H1 (cell line): ENCODE measurements at regions not wholly inside any gene's neighbourhood (a gene's known extent, or its start where the extent isn't known, plus 50 kb on each side); places are given as distances from the start of the nearest gene placed in this dataset.

Experiments used
- CTCF ChIA-PET: fragments of 300-600 bp; sonication (Branson Sonifier 250); formaldehyde crosslinking; loops from one replicate; lab custom pipeline; 2021; ENCODE audit not compliant: partially characterized antibody; lab: Charles Lee
- POLR2A ChIA-PET: fragments of 300-600 bp; sonication (Branson Sonifier 250); formaldehyde crosslinking; loops from one replicate; lab custom pipeline; 2021; ENCODE audit warnings: inconsistent platforms; ENCODE audit not compliant: partially characterized antibody; lab: Charles Lee
- DNase-seq, 2 experiments: peaks; one replicate each; pipeline versions ENCODE4 v3.0.0 to v3.0.0-alpha.2; 2010 to 2022; ENCODE audit warnings: low spot score in 2 of 2, low read depth in 1 of 2, mixed read lengths in 1 of 2
- FAIRE-seq: peaks from 2 replicates; lab custom pipeline; 2011; peaks lifted over from hg19 to GRCh38; lab: Jason Lieb, UNC
- H2AFZ ChIP-seq: 2 replicates; pipeline ENCODE4 v1.8.1; 2012; ENCODE audit warnings: low read length, inconsistent platforms
- H2AK5ac ChIP-seq: 2 replicates; pipeline ENCODE4 v1.6.1; 2013; ENCODE audit warnings: low read depth, low read length
- H2BK120ac ChIP-seq: replicated peaks from 2 replicates; pipeline ENCODE3; 2013; ENCODE audit warnings: low read depth, low read length, inconsistent platforms
- H2BK12ac ChIP-seq: 2 replicates; pipeline ENCODE4 v1.6.1; 2013; ENCODE audit warnings: low read depth, low read length
- H2BK15ac ChIP-seq: 2 replicates; pipeline ENCODE4 v1.6.1; 2013; ENCODE audit warnings: low read length
- H2BK20ac ChIP-seq: 2 replicates; pipeline ENCODE4 v1.6.1; 2013; ENCODE audit warnings: low read length
- H2BK5ac ChIP-seq: 2 replicates; pipeline ENCODE4 v1.6.1; 2013; ENCODE audit warnings: low read depth, low read length
- H3K14ac ChIP-seq: 2 replicates; pipeline ENCODE4 v1.6.1; 2013; ENCODE audit warnings: inconsistent platforms; ENCODE audit not compliant: insufficient read length
- H3K18ac ChIP-seq: 2 replicates; pipeline ENCODE4 v1.6.1; 2013; ENCODE audit warnings: low read length; ENCODE audit errors: extremely low read depth
- H3K23ac ChIP-seq: 2 replicates; pipeline ENCODE4 v1.6.1; 2013; ENCODE audit warnings: inconsistent platforms; ENCODE audit not compliant: insufficient read length
- H3K23me2 ChIP-seq: 2 replicates; pipeline ENCODE4 v1.6.1; 2013; ENCODE audit warnings: low read depth, low read length
- H3K27ac ChIP-seq: 2 replicates; pipeline ENCODE4 v1.6.1; 2011; ENCODE audit warnings: low read depth, low read length, inconsistent platforms
- H3K27me3 ChIP-seq, 4 experiments: replicated peaks in 1 of 4; 1 replicate in 1 of 4; 2 replicates in 3 of 4; pipeline versions ENCODE4 v1.6.1 to v1.8.1; 2011 to 2013; ENCODE audit warnings: low read length in 3 of 4, mild to moderate bottlenecking in 3 of 4, inconsistent platforms in 2 of 4, mixed read lengths in 2 of 4, moderate library complexity in 1 of 4; ENCODE audit not compliant: control insufficient read depth in 3 of 4, insufficient read depth in 3 of 4; ENCODE audit errors: extremely low read depth in 1 of 4
- H3K36me3 ChIP-seq, 4 experiments: 2 replicates each; pipeline versions ENCODE4 v1.6.1 to v1.8.1; 2011 to 2013; ENCODE audit warnings: mild to moderate bottlenecking in 4 of 4, low read length in 3 of 4, moderate library complexity in 2 of 4, control low read depth in 1 of 4, inconsistent platforms in 1 of 4; ENCODE audit not compliant: insufficient read depth in 4 of 4, control insufficient read depth in 2 of 4
- H3K4ac ChIP-seq: replicated peaks from 2 replicates; pipeline ENCODE3; 2013; ENCODE audit warnings: low read length, low read depth, mixed read lengths, inconsistent platforms; ENCODE audit not compliant: insufficient read length
- H3K4me1 ChIP-seq, 4 experiments: replicated peaks in 1 of 4; 1 replicate in 1 of 4; 2 replicates in 3 of 4; pipeline versions ENCODE4 v1.6.1 to v1.8.1; 2011 to 2013; ENCODE audit warnings: low read length in 3 of 4, inconsistent platforms in 2 of 4, mixed read lengths in 1 of 4; ENCODE audit not compliant: insufficient read depth in 4 of 4, control insufficient read depth in 3 of 4
- H3K4me2 ChIP-seq, 2 experiments: 2 replicates each; pipeline versions ENCODE4 v1.6.1 to v1.8.1; 2011 to 2013; ENCODE audit warnings: low read depth in 2 of 2, low read length in 2 of 2, control low read depth in 1 of 2, inconsistent platforms in 1 of 2, mild to moderate bottlenecking in 1 of 2; ENCODE audit not compliant: insufficient read depth in 1 of 2
- H3K4me3 ChIP-seq, 4 experiments: fragments of 200-600, 300-600 bp in 1 of 4; sonication (generic), shearing (Covaris generic), sonication (Bioruptor Twin) in 1 of 4; 2 replicates each; pipeline versions ENCODE4 v1.5.1 to v1.8.1; 2011 to 2016; ENCODE audit warnings: low read length in 4 of 4, low read depth in 3 of 4, control low read depth in 2 of 4, inconsistent platforms in 2 of 4, mild to moderate bottlenecking in 2 of 4, mixed read lengths in 1 of 4, moderate library complexity in 1 of 4; ENCODE audit not compliant: insufficient read depth in 2 of 4; ENCODE audit errors: extremely low read depth in 1 of 4
- H3K56ac ChIP-seq: replicated peaks from 2 replicates; pipeline ENCODE3; 2013; ENCODE audit warnings: low read depth, mild to moderate bottlenecking, mixed read lengths, low read length, inconsistent platforms; ENCODE audit not compliant: insufficient read length
- H3K79me1 ChIP-seq: 2 replicates; pipeline ENCODE4 v1.6.1; 2013; ENCODE audit warnings: low read depth, low read length, control low read depth
- H3K79me2 ChIP-seq, 2 experiments: 2 replicates each; pipeline versions ENCODE4 v1.6.1 to v1.8.1; 2012 to 2013; ENCODE audit warnings: low read length in 2 of 2, mild to moderate bottlenecking in 2 of 2, inconsistent platforms in 1 of 2; ENCODE audit not compliant: insufficient read depth in 2 of 2, control insufficient read depth in 1 of 2
- H3K9ac ChIP-seq, 4 experiments: replicated peaks in 1 of 4; 1 replicate in 1 of 4; 2 replicates in 3 of 4; pipeline versions ENCODE4 v1.6.1 to v1.8.1; 2011 to 2013; ENCODE audit warnings: low read depth in 3 of 4, low read length in 3 of 4, control low read depth in 2 of 4, mild to moderate bottlenecking in 2 of 4, moderate library complexity in 2 of 4, inconsistent platforms in 1 of 4; ENCODE audit errors: extremely low read depth in 1 of 4
- H3K9me3 ChIP-seq, 2 experiments: 2 replicates each; pipeline versions ENCODE4 v1.6.1 to v1.8.1; 2012 to 2013; ENCODE audit warnings: mild to moderate bottlenecking in 2 of 2, moderate library complexity in 2 of 2, control low read depth in 1 of 2, inconsistent platforms in 1 of 2, low read depth in 1 of 2, low read length in 1 of 2, mixed read lengths in 1 of 2; ENCODE audit not compliant: insufficient read depth in 2 of 2
- H4K20me1 ChIP-seq, 2 experiments: replicated peaks in 1 of 2; 2 replicates each; pipeline versions ENCODE3 to v1.8.1; 2011 to 2013; ENCODE audit warnings: inconsistent platforms in 2 of 2, low read length in 2 of 2, mild to moderate bottlenecking in 1 of 2; ENCODE audit not compliant: insufficient read depth in 2 of 2, control insufficient read depth in 1 of 2
- H4K5ac ChIP-seq: 2 replicates; pipeline ENCODE4 v1.6.1; 2013; ENCODE audit warnings: low read length, low read depth, mixed read lengths, inconsistent platforms; ENCODE audit not compliant: insufficient read length
- H4K8ac ChIP-seq: 2 replicates; pipeline ENCODE4 v1.8.0; 2013; ENCODE audit warnings: mild to moderate bottlenecking, moderate library complexity, low read length, inconsistent platforms; ENCODE audit not compliant: insufficient read depth; ENCODE audit errors: extremely low read depth
- H4K91ac ChIP-seq: replicated peaks from 2 replicates; pipeline ENCODE3; 2013; ENCODE audit warnings: low read length, mixed read lengths, inconsistent platforms; ENCODE audit not compliant: insufficient read length
- BACH1 ChIP-seq: IDR thresholded peaks from 2 replicates; pipeline ENCODE4 v1.6.1; 2012; ENCODE audit warnings: low read length, improper control_type of control experiment
- GABPA ChIP-seq: IDR thresholded peaks from 2 replicates; pipeline ENCODE4 v1.6.1; 2011; ENCODE audit warnings: mild to moderate bottlenecking, low read length, moderate library complexity, borderline replicate concordance; ENCODE audit not compliant: insufficient read depth
- HDAC2 ChIP-seq, 2 experiments: fragments of 300-600 bp in 1 of 2; sonication (generic) in 1 of 2; IDR thresholded peaks; 2 replicates each; pipeline ENCODE4 v1.6.1; 2011 to 2012; ENCODE audit warnings: low read depth in 2 of 2, low read length in 2 of 2, mild to moderate bottlenecking in 2 of 2, moderate library complexity in 2 of 2, borderline replicate concordance in 1 of 2, inconsistent platforms in 1 of 2
- SP1 ChIP-seq: IDR thresholded peaks from 2 replicates; pipeline ENCODE4 v1.6.1; 2011; ENCODE audit warnings: low read depth, low read length
- SUZ12 ChIP-seq: fragments of 200-600 bp; sonication (generic); IDR thresholded peaks from 2 replicates; pipeline ENCODE4 v1.6.1; 2012; ENCODE audit warnings: mild to moderate bottlenecking, inconsistent platforms, low read length, moderate library complexity, mixed read lengths
- TBP ChIP-seq: IDR thresholded peaks from 2 replicates; pipeline ENCODE4 v1.6.1; 2011; ENCODE audit warnings: low read depth, low read length, improper control_type of control experiment
- WGBS, 2 experiments: shearing (Covaris generic) in 1 of 2; methylation state at CpG; one replicate each; pipeline versions ENCODE4 v1.1.6 to v1.1.7; 2013 to 2015; ENCODE audit warnings: low lambda C conversion rate in 2 of 2, mixed read lengths in 2 of 2, inconsistent platforms in 1 of 2, low coverage in 1 of 2, missing lambda C conversion rate in 1 of 2; ENCODE audit not compliant: insufficient replicate concordance in 2 of 2, insufficient coverage in 1 of 2, insufficient read length in 1 of 2; ENCODE audit errors: extremely low coverage in 1 of 2, missing lambda C conversion rate in 1 of 2; 5-methylcytosine and 5-hydroxymethylcytosine counted together
- TF ChIP-seq, protein P1 (sequence below): IDR thresholded peaks from 2 replicates; pipeline ENCODE4 v1.6.1; 2012; ENCODE audit warnings: low read length, inconsistent platforms
- TF ChIP-seq, protein P2 (sequence below), 3 experiments: IDR thresholded peaks; 1 replicate in 2 of 3; 2 replicates in 1 of 3; pipeline versions ENCODE4 v1.5.1 to v1.6.1; 2011; ENCODE audit warnings: low read length in 3 of 3, mild to moderate bottlenecking in 3 of 3, inconsistent platforms in 2 of 3, low read depth in 1 of 3, moderate library complexity in 1 of 3; ENCODE audit not compliant: insufficient read depth in 1 of 3; ENCODE audit errors: control extremely low read depth in 1 of 3
- TF ChIP-seq, protein P3 (sequence below): IDR thresholded peaks from 2 replicates; pipeline ENCODE4 v1.6.1; 2011; ENCODE audit warnings: low read length, improper control_type of control experiment

DNA sequence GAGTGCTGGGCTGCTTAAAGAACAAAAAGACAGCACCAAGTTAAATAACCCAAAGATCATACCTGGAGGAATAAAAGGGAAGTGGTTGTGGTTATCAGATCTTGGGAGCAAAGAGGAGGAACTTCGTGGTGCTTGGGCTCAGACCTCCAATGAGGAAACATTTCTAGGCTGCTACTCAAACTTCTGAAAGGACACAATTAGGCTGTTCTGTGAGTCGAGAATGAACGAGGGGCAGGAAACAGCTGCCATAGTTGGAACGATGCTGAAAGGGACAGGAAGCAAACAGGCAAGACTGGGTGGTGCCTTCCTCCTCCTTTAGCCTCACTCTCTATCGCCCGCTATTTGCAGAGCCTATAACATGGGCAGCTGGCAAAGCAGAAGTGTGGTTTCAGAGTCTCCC, 276.3 kb upstream of the ARRDC4 start:
- no peaks in the 10 kb centered on the region for H3K4me1 ChIP-seq
- no peak overlapping the region for H3K4ac ChIP-seq
- H2BK12ac ChIP-seq = no peak overlapping the region
- H2BK120ac ChIP-seq = no peak overlapping the region
- H3K14ac ChIP-seq = no peak overlapping the region
- 91% methylated on average over 6 of the region's 6 CpGs; no CpG with 5 or more reads in 1 of the 2 experiments for WGBS, 2 experiments
- no peak overlapping the region for H4K91ac ChIP-seq
- no peak overlapping the region for H2BK20ac ChIP-seq
- H3K56ac ChIP-seq = no peak overlapping the region
- no peak overlapping the region for H2BK5ac ChIP-seq
- 0 out of 2 replicates have a peak overlapping the region, but pooled peaks have one; percentile 27 for H2AFZ ChIP-seq
- ChIA-PET POLR2A (no interaction called here), CTCF (interaction anchor here (0.8 kb wide), 1 partner anchor 12 kb away, joined by 3 read pairs; no protein-coding TSS in a partner anchor)
- no peak overlapping the region for H4K8ac ChIP-seq
- H2AK5ac ChIP-seq = no peak overlapping the region
- H3K23ac ChIP-seq = no peak overlapping the region
- DNase-seq = no peak
- H4K20me1 ChIP-seq = no peaks in the 10 kb centered on the region
- no peak overlapping the region for H3K9ac ChIP-seq
- no peak overlapping the region for H3K18ac ChIP-seq
- no peaks in the 10 kb centered on the region for H3K36me3 ChIP-seq
- no peak overlapping the region for H3K27ac ChIP-seq
- H3K23me2 ChIP-seq = no peaks in the 10 kb centered on the region; the same call in 1 of the 2 replicates
- no peaks in the 10 kb centered on the region for H3K27me3 ChIP-seq
- no peak overlapping the region for H3K4me2 ChIP-seq
- FAIRE-seq = no peak
- no peaks in the 10 kb centered on the region for H3K79me1 ChIP-seq
- no peak overlapping the region for H3K4me3 ChIP-seq
- H3K79me2 ChIP-seq = no peaks in the 10 kb centered on the region
- H2BK15ac ChIP-seq = no peak overlapping the region
- no peak overlapping the region for H4K5ac ChIP-seq
- no peaks in the 10 kb centered on the region for H3K9me3 ChIP-seq
- TF ChIP-seq, protein P1, sequence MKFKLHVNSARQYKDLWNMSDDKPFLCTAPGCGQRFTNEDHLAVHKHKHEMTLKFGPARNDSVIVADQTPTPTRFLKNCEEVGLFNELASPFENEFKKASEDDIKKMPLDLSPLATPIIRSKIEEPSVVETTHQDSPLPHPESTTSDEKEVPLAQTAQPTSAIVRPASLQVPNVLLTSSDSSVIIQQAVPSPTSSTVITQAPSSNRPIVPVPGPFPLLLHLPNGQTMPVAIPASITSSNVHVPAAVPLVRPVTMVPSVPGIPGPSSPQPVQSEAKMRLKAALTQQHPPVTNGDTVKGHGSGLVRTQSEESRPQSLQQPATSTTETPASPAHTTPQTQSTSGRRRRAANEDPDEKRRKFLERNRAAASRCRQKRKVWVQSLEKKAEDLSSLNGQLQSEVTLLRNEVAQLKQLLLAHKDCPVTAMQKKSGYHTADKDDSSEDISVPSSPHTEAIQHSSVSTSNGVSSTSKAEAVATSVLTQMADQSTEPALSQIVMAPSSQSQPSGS = no peak
- TF ChIP-seq SUZ12 (no peak), BACH1 (no peak), GABPA (no peak), HDAC2 (IDR thresholded peaks at IDR 0.05; ENCODE audit: borderline replicate concordance in 1 of 2, low read depth in 2 of 2, low read length in 2 of 2) (no peak), TBP (no peak), SP1 (no peak)
- TF ChIP-seq, protein P2, sequence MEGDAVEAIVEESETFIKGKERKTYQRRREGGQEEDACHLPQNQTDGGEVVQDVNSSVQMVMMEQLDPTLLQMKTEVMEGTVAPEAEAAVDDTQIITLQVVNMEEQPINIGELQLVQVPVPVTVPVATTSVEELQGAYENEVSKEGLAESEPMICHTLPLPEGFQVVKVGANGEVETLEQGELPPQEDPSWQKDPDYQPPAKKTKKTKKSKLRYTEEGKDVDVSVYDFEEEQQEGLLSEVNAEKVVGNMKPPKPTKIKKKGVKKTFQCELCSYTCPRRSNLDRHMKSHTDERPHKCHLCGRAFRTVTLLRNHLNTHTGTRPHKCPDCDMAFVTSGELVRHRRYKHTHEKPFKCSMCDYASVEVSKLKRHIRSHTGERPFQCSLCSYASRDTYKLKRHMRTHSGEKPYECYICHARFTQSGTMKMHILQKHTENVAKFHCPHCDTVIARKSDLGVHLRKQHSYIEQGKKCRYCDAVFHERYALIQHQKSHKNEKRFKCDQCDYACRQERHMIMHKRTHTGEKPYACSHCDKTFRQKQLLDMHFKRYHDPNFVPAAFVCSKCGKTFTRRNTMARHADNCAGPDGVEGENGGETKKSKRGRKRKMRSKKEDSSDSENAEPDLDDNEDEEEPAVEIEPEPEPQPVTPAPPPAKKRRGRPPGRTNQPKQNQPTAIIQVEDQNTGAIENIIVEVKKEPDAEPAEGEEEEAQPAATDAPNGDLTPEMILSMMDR (IDR thresholded peaks at IDR 0.05; ENCODE audit: control extremely low read depth in 1 of 3, insufficient read depth in 1 of 3, low read depth in 1 of 3, low read length in 3 of 3) = no peak
- TF ChIP-seq, protein P3, sequence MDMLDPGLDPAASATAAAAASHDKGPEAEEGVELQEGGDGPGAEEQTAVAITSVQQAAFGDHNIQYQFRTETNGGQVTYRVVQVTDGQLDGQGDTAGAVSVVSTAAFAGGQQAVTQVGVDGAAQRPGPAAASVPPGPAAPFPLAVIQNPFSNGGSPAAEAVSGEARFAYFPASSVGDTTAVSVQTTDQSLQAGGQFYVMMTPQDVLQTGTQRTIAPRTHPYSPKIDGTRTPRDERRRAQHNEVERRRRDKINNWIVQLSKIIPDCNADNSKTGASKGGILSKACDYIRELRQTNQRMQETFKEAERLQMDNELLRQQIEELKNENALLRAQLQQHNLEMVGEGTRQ = no peak
